ENCODE measurements at regions not wholly inside any gene's neighbourhood (a gene's known extent, or its start where the extent isn't known, plus 50 kb on each side); places are given as distances from the start of the nearest gene placed in this dataset.
"Not testable (repeated sequence)": the region's sequence is repeated elsewhere in the genome, so short reads cannot be mapped to it uniquely, and the experiment has no call there.

DNA sequence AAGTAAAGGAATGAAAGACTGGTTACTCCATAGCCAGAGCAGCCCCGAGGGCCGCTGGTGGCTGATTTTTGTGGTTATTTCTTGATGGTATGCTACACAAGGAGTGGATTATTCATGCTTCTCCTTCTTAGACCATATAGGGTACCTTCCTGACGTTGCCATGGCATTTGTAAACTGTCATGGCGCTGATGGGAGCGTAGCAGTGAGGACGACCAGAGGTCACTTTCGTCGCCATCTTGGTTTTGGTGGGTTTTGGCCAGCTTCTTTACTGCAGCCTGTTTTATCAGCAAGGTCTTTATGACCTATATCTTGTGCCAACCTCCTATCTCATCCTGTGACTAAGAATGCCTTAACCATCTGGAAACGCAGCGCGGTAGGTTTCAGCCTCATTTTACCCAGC is 1187.6 kb upstream of the AUTS2 start:
- in situ Hi-C loops (cut with HindIII; ENCODE audit: low sequenced_read_pairs) = not testable (repeated sequence)

DNA sequence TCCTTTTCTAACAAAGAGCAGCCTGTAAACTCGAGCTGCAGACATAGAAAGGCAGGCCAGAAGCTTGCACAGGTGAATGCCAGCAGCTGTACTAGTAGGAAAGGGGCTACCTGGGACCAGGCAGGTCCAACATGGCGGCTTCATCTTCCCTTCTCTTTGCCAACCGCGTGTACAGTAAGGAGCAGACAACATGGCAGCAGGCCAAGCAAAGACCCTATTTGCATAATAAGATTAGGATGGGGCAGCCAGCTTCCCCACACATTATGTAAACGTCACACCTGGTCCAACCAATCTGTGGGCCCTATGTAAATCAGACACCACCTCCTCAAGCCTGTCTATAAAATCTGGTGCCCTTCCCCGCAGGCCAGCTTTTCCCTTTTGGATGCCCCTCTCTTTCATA is 1186.5 kb upstream of the AUTS2 start:
- in situ Hi-C loops (cut with HindIII; ENCODE audit: low sequenced_read_pairs) = no loop called here

DNA sequence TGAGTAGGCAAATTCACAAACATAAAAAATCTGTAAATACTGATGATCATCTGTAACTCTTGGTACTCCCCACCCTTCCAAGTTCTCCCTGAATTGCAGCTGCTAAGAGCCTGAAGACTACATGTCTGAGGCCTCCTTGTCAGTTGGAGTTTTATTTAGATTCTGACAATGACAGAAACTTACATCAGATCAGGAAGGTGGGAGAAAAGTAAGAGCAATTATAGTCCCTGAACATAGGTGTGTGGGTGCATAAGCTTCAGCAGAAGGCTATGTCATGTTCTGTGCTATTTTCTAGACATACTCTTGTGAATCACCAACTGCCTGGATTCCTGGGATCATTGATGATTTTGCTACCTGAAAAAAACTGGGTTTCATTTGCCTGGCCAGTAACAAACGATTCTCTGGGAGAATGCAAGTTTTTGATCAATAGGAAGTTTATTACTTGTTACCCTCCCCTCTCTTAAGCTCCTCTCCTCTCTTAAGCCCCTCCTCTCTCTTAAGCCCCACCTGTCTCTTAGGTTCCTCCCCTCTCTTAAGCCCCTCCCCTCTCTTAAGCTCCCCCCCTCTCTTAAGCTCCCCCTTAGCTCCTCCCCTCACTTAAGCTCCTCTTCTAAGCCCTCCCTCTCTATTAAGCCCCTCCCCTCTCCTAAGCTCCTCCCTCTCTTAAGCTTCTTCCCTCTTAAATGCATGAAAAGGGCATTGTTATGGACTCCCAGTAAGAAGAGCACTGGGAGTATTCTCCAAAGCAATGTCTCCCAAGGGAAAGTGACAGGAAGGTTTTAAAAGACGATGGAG is 1183.4 kb upstream of the AUTS2 start:
- in situ Hi-C loops (cut with HindIII; ENCODE audit: low sequenced_read_pairs) = no loop called here

DNA sequence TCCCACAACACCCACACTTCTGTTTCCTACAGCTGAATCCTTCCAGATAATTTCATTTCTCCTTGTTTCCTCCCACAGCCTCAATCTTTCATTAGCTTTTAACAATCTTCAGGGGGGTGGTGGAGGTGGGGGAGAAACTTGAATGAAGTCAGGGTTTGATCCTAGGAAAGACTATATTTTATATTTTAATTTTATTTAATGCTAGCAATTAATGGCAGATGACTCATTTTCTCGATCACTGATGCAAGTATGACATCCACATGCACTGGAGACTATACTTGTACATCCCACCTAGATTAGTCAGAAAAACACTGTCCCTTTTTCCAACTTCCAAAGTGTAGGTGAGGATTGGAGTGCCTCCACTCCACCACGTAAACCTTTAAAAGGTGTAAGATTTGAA is 1181.3 kb upstream of the AUTS2 start:
- in situ Hi-C loops (cut with HindIII; ENCODE audit: low sequenced_read_pairs) = no loop called here

DNA sequence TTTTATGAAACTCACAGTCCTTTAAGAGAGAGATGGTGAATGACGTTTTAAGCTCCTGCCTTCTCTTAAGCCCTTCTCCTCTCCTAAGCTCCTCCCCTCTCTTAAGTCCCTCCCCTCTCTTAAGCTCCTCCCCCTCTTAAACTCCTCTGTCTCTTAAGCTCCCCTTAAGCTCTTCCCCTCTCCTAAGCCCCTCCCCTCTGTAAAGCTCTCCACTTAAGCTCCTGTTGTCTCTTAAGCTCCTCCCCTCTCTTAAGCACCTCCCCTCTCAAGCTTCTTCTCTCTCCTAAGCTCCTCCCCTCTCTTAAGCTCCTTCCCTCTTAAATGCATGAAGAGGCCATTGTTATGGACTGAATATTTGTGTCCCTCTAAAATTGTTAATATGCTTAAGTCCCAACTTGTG is 1180.6 kb upstream of the AUTS2 start:
- in situ Hi-C loops (cut with HindIII; ENCODE audit: low sequenced_read_pairs) = no loop called here

DNA sequence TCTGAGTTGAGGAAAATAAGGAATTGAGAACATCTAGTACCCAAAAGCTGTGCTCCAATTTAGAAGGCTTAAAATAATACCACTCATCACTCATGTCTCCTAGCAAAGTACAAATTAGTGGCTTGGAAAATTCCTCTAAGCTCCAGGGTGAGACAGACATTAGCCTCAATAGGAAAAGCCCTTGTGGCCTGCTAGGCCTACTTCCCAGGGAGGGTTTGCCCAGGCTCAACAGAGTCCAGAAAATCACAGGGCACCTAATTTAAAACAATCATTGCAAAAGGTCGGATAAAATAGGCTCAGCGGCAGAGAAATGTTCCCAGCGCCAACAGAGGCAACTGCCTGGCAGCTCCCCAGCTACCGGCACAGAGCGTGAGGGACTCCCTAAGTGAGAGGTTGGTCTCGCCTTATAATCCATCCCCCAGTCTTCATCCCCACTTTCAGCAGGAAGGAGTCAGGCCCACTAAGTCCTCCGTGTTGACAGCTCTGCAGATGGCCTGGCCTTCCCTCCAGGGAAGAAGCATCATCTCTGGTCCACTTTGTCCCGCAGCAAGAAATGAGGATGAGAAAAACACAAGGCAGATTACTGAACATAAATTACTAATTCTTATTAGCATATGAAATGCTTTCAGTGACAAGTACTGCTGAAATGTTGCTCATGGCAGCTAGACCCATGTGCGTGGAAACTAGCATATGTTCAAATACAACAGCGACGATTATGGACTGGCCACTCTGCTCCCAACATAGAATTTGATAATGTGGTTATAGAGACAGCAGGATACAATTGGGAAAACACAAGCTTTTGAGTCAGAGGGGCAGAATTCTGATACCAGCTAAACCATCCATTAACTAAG is 1177.7 kb upstream of the AUTS2 start:
- in situ Hi-C loops (cut with HindIII; ENCODE audit: low sequenced_read_pairs) = no loop called here

DNA sequence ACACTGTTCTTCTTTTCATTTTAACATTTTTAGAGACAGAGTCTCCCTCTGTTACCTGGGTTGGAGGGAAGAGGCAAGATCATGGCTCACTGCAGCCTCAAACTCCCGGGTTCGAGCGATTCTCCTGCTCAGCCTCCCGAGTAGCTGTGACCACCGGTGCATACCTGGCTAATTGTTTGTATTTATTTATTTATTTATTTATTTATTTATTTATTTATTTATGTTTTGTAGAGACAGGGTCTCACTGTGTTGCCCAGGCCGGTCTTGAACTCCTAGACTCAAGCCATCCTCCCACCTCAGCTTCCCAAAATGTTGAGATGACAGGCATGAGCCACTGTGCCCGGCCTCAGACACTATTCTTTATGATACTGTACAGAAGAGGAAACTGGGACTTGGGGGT is 1176.6 kb upstream of the AUTS2 start:
- in situ Hi-C loops (cut with HindIII; ENCODE audit: low sequenced_read_pairs) = no loop called here

DNA sequence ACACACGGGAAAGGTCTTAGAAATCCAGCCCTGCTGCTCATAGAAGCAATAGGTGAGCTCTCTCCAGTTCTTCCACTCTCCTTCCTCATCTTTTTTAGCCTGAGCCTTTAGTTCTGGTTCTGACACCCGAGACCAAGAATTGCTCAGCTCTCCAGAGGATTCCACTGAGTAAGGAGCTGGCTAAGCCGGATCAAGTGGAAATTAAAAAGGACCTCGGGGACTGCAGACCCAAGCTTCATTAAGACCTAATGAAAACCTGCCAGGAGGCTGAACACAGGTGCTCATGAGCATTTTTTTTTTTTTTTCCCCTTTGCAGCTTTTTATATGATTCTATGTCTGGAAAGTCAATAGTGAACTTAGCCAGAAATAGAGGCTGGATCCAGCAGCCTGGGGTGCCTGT is 1176.0 kb upstream of the AUTS2 start:
- in situ Hi-C loops (cut with HindIII; ENCODE audit: low sequenced_read_pairs) = no loop called here

DNA sequence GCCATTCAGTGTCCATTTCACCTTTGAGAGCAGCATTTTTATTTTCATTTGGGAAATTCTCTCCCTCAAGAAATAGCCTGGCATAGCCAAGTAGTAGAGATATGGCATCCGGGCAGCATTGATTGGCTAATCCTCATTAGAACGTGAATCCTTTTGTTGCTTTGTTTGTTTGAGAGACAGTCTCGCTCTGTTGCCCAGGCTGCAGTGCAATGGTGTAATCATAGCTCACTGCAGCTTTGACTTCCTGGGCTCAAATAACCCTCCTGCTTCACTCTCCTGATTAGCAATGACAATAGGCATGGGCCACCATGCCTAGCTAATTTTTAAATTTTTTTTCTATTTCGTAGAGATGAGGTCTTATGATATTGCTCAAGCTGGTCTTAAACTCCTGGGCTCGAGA is 1174.9 kb upstream of the AUTS2 start:
- in situ Hi-C loops (cut with HindIII; ENCODE audit: low sequenced_read_pairs) = no loop called here

DNA sequence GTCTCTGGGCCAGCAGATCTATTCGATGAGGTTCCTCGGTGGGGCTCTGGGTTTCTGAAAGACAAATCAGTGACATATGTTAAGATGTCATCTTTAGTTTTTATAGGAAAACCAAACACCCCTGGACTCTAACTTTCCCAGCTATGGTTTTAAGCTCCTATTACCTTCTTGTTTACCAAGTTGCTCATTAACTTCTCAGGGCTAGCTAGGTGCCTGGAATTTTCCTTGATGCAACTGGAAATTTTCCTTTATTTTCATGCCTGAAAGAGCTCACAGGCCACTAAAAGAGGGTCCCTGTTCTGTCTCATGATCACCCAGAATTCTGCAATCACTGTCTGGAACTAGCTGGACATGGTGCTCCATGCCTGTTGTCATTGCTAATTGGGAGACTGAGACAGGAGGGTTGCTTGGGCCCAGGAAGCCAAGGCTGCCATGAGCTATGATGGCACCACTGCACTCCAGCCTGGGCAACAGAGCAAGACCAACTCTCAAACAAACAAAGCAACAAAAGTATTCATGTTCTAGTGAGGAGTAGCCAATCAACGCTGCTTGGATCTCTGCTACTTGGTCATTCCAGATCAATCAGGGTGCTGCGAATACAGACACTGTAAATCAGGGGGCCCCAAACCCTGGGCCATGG is 1173.5 kb upstream of the AUTS2 start:
- in situ Hi-C loops (cut with HindIII; ENCODE audit: low sequenced_read_pairs) = no loop called here

DNA sequence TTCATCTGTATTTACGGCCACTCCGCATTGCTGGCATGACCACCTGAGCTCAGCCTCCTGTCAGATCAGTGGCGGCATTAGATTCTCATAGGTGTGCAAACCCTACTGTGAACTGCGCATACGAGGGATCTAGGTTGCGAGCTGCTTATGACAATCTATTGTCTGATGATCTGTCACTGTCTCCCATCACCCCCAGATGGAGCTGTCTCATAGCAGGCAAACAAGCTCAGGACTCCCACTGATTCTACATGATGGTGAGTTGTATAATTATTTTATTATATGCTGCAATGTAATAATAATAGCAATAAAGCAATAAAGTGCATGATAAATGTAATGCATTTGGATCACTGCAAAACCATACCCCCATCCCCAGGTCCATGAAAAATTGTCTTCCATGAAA is 1172.9 kb upstream of the AUTS2 start:
- in situ Hi-C loops (cut with HindIII; ENCODE audit: low sequenced_read_pairs) = no loop called here

DNA sequence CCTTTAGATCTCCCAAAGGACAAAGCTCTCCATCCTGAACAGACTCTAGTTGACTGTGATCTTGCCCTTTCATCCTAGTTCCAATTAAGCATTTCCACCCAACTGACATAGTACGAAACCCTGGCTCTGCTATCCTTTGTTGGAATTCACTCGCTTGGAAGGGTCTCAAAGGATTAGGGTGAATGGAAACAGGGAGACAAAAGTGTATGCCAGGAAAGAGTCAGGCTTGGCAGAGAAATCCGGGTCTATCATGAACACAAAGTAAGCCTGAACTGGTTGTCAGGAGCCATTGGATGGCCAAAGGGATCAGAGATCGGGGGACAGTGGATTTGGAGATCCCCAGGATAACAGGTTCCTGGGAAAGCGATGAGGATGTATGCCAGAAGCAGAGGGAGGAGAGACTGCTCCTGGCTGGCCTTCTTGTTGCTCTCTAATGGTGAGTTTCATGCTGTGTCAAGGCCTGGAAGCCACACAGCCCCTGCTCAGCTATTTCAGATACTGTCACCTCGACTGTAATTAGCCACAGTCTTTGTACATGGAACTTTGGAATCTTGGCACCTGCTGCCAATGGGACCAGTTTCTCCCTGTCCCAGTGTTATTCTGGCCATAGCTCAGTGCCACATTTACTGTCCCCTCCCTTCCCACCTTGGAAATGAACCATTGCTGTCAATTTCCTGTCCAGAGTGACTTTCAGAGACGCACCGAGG is 1168.7 kb upstream of the AUTS2 start:
- in situ Hi-C loops (cut with HindIII; ENCODE audit: low sequenced_read_pairs) = no loop called here

DNA sequence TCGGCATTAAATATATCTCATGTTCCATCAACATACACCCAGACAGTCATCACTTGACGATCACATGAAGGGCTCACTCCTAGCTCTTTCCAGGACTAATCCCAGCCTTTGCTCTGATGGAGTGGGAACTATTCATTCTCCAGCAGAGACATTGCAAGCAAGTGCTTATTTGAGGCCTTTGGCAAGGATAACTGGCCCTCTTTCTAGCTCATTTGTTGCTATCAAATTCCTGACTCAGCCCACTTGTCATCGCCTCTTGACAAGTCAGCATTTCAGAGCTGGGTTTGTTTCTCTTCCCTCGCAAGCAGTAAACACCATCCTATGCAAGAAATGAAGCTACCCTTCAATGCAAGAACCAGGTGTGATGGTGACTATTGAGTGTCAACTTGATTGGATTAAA is 1165.7 kb upstream of the AUTS2 start:
- in situ Hi-C loops (cut with HindIII; ENCODE audit: low sequenced_read_pairs) = no loop called here

DNA sequence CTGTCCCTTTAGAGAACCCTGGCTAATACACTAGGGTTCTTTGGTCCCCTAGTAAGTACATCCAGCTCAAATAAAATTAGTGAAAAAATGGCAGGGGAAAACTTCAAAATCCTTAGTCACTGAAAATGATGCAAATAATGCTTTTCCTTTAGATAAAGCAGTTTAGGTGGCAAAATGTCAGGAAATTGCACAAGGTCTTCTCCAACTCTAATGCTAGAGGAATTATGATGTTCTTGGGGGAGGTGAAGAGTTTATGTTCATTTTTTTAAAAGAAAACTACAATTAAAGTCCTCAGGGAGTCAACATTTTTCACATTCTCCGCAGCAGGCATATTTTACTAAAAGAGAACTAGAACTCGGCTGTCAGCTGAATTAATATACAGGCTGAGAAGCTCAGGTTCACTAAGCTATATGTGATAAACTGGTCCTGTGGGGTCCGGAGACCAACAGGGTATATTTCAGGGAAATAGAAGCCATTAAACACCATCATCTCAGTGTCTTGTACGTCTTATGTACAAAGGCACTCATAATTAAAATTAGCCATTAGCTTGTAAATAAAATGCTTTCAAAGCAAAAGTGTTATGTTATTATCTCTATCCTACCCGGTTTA is 1164.7 kb upstream of the AUTS2 start:
- in situ Hi-C loops (cut with HindIII; ENCODE audit: low sequenced_read_pairs) = no loop called here

DNA sequence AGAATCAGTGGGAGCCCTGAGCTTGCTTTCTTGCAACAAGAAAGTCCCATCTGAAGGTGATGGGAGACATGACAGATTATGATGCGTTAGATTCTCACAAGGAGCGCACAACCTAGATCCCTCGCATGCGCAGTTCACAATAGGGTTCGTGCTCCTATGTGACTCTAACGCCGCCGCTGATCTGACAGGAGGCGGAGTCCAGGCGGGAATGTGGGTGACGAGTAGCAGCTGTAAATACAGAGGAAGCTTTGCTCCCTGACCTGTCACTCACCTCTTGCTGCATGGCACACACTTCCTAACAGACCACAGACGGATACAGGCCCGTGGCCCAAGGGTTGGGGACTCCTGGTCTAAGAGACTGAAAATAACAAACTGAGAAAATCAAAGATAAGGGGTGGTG is 1163.4 kb upstream of the AUTS2 start:
- in situ Hi-C loops (cut with HindIII; ENCODE audit: low sequenced_read_pairs) = no loop called here

DNA sequence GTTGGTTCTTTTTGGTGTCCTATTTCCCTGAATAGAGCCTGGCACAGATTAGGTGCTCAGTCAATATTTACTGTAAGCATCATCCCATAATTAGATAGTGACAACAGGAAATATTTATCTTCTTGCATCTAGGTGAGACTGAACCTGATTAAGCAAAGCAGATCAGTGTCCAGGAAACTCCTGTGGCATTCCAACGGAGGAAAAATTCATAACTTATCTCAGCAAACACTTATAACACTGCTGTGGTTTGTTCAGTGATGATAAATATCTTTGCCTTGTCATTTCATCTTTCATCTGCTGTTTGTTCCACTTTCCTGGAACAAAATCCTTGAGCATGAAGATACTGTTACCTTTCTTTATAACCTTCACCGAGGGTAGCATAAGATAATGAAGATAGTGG is 1160.3 kb upstream of the AUTS2 start:
- in situ Hi-C loops (cut with HindIII; ENCODE audit: low sequenced_read_pairs) = no loop called here

DNA sequence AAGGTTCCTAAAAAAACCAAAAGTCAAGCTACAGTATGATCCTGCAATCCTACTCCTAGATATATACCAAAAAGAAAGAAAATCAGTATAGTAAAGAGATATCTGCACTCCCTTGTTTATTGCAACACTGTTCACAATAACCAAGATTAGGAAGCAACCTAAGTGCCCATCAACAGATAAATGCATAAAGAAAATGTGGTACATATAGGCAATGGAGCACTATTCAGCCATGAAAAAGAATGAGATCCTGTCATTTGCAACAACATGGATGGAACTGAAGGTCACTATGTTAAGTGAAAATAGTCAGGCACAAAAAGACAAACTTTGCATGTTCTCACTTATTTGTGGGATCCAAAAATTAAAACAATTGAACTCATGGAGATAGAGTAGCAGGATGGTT is 1159.5 kb upstream of the AUTS2 start:
- in situ Hi-C loops (cut with HindIII; ENCODE audit: low sequenced_read_pairs) = no loop called here

DNA sequence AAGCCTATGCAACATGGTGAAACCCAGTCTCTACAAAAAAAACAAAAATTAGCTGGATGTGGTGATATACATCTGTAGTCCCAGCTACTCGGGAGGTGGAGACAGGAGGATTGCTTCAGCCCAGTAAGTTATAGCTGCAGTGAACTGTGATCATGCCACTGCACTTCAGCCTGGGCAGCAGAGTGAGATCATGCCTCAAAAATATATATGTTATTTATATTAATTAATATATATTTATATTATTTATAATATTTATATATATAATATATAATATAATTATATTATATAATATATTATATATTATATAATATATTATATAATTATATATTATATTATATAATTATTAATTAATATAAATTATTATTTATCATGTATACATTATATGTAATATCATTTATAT is 1158.4 kb upstream of the AUTS2 start:
- in situ Hi-C loops (cut with HindIII; ENCODE audit: low sequenced_read_pairs) = no loop called here

DNA sequence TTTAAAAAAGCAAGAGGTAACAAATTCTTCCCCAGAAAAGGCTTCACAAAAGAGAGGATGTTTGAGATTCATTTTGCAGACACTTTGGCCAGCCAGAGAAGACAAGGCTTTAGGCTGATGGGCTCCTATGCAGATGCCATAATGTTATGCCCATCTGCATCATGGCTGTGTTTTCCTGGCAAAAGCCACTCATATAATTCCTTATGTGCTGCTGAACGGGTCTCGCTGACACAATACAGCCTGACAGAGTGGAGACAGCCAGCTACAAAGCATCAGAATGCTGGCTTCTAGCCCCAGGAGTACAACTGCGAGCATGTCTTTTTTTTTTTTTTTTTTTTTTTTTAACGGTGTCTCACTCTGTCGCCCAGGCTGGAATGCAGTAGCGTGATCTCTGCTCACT is 1157.4 kb upstream of the AUTS2 start:
- in situ Hi-C loops (cut with HindIII; ENCODE audit: low sequenced_read_pairs) = no loop called here

DNA sequence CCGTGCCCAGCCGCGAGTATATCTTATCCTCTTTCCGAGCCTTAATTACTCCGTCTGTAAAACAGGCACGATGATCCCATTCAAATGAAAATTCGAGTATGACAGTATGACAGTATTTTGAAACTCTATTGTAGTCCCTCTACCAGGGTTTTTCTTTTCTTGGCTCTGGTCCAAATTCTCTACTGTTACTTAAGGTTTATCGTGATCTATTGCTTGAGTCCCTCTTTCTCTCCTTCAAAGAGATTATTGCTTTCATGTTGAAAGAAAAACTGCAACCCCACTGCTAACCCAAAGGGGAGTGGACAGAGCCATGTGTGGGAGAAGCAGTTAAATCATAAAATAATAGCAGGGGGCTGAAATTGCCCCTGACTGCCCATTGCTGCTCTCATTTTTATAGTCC is 1156.6 kb upstream of the AUTS2 start:
- in situ Hi-C loops (cut with HindIII; ENCODE audit: low sequenced_read_pairs) = no loop called here

Data from DLD1 (cell line).